GM12891 (cell line): ENCODE measurements at regions not wholly inside any gene's neighbourhood (a gene's known extent, or its start where the extent isn't known, plus 50 kb on each side); places are given as distances from the start of the nearest gene placed in this dataset.

Experiments used
- PAX5 ChIP-seq: IDR thresholded peaks from 2 replicates; pipeline ENCODE4 v1.6.1; 2011; ENCODE audit warnings: low read length, moderate library complexity, mild to moderate bottlenecking; ENCODE audit not compliant: insufficient read depth, severe bottlenecking
- POLR2A ChIP-seq: IDR thresholded peaks from 2 replicates; pipeline ENCODE4 v1.6.1; 2011; ENCODE audit warnings: low read depth, low read length, control low read depth
- POLR2AphosphoS5 ChIP-seq: IDR thresholded peaks from 2 replicates; pipeline ENCODE4 v1.6.1; 2011; ENCODE audit warnings: low read depth, low read length, control low read depth
- SPI1 ChIP-seq: IDR thresholded peaks from 2 replicates; pipeline ENCODE4 v1.6.1; 2011; ENCODE audit warnings: low read depth, low read length, control low read depth
- TAF1 ChIP-seq: IDR thresholded peaks from 2 replicates; pipeline ENCODE4 v1.6.1; 2011; ENCODE audit warnings: low read depth, low read length, control low read depth

- TF ChIP-seq POLR2AphosphoS5: no peak
- TF ChIP-seq POLR2A: no peak
- no peak for TF ChIP-seq TAF1
- no peak for TF ChIP-seq SPI1
- no peak for TF ChIP-seq PAX5
These were observed 176.6 kb downstream of the TRIM27 start for GRCh38 chr6:28747083-28747630.
